BJ (cell line): ENCODE measurements at regions not wholly inside any gene's neighbourhood (a gene's known extent, or its start where the extent isn't known, plus 50 kb on each side); places are given as distances from the start of the nearest gene placed in this dataset.

ENCODE experiments used
- CTCF ChIA-PET: fragments of 350-600 bp; formaldehyde crosslinking; extraction: SDS; loops from one replicate; lab custom pipeline; 2021; ENCODE audit warnings: antibody characterized with exemption, inconsistent platforms; lab: Yijun Ruan, JAX
- POLR2A ChIA-PET: fragments of 300-600 bp; sonication (Branson Sonifier 250); formaldehyde crosslinking; extraction: SDS; loops from one replicate; lab custom pipeline; 2021; ENCODE audit warnings: antibody characterized with exemption; lab: Charles Lee
- DNase-seq: peaks from one replicate; pipeline ENCODE4 v3.0.0-alpha.2; 2011; ENCODE audit warnings: low read depth
- H3K27me3 ChIP-seq: 2 replicates; pipeline ENCODE4 v1.6.0; 2011; ENCODE audit warnings: low read length; ENCODE audit not compliant: control insufficient read depth, insufficient read depth
- H3K36me3 ChIP-seq: 2 replicates; pipeline ENCODE4 v1.5.1; 2011; ENCODE audit warnings: low read length; ENCODE audit not compliant: control insufficient read depth, insufficient read depth
- H3K4me3 ChIP-seq: 2 replicates; pipeline ENCODE4 v1.5.1; 2011; ENCODE audit warnings: low read depth, mild to moderate bottlenecking, control low read depth, low read length
- TF ChIP-seq, protein P1 (sequence below): IDR thresholded peaks from 2 replicates; pipeline ENCODE4 v1.5.1; 2011; ENCODE audit warnings: low read depth, mild to moderate bottlenecking, control low read depth, inconsistent platforms, low read length, moderate library complexity; ENCODE audit not compliant: insufficient read depth

DNA sequence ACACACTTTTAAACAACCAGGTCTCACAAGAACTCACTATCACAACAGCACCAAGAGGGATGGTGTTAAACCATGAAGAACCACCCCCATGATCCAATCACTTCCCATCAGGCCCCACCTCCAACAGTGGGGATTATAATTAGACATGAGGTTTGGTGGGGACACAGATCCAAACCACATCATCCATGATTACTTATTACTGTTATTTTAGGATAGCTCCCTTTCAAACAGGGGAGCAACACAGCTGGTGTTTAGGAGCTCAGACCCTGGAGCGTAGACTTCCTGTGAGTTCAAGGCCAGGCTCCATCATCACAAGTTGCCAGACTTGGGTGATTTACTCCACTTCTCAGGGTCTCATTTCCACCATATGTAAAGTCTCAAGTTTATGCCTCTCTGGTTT, 382.7 kb downstream of the HRH4 start:
- TF ChIP-seq, protein P1, sequence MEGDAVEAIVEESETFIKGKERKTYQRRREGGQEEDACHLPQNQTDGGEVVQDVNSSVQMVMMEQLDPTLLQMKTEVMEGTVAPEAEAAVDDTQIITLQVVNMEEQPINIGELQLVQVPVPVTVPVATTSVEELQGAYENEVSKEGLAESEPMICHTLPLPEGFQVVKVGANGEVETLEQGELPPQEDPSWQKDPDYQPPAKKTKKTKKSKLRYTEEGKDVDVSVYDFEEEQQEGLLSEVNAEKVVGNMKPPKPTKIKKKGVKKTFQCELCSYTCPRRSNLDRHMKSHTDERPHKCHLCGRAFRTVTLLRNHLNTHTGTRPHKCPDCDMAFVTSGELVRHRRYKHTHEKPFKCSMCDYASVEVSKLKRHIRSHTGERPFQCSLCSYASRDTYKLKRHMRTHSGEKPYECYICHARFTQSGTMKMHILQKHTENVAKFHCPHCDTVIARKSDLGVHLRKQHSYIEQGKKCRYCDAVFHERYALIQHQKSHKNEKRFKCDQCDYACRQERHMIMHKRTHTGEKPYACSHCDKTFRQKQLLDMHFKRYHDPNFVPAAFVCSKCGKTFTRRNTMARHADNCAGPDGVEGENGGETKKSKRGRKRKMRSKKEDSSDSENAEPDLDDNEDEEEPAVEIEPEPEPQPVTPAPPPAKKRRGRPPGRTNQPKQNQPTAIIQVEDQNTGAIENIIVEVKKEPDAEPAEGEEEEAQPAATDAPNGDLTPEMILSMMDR: no peak
- H3K36me3 ChIP-seq: no peaks in the 10 kb centered on the region
- POLR2A ChIA-PET: no interaction called here
- H3K4me3 ChIP-seq: no peak overlapping the region
- CTCF ChIA-PET: no interaction called here
- no peak for DNase-seq
- peaks cover 11% of the 10 kb centered on the region for H3K27me3 ChIP-seq

DNA sequence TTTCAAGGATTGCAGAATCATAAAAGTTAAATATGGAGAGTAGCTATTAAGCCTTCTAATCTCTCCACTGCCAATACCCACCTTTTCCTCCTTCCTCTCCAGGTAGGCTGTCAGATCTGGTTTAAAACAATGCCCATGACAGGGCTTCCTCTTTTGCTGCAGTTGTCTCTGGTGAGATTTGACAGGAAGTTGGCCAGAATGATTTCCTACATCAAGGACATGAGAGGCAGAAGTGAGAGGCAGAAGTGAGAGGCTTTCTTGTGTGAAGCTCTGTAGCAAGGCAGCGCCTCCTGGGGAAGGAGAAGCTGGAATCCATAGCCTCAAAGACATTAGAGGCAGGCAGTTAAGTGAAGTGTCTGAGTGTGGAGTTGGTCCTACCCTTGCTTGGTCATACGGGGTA, 385.7 kb downstream of the HRH4 start:
- CTCF ChIA-PET: interaction anchor here (0.7 kb wide), 1 partner anchor 108 kb away, joined by 3 read pairs; no protein-coding TSS in a partner anchor
- POLR2A ChIA-PET: no interaction called here
- TF ChIP-seq, protein P1: no peak
- Histone ChIP-seq H3K36me3 (no peaks in the 10 kb centered on the region), H3K27me3 (peaks cover 14% of the 10 kb centered on the region), H3K4me3 (no peak overlapping the region)
- no peak for DNase-seq

DNA sequence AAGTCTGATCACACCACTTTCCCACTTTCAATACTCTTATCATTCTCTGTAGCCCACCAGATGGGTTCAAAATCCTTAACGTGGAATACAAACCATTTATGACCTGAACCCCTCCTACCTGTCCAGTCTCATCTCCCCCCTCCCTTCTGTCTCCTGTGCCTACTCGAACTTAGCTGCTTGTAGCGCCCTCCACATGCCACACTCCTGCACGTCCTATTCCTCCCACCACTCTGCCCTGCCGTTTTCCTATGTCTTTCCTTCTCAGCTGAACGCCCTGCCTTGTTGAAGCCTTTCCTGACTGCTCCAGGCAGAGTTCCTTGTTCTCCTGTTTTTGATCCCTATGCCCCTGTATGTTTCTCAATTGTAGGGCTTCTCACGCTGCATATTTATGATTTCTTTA, 390.1 kb downstream of the HRH4 start:
- CTCF ChIA-PET: interaction anchor here (0.6 kb wide), 1 partner anchor 16 kb away, joined by 3 read pairs; no protein-coding TSS in a partner anchor
- no peaks in the 10 kb centered on the region for H3K36me3 ChIP-seq
- no peak overlapping the region for H3K4me3 ChIP-seq
- POLR2A ChIA-PET: no interaction called here
- TF ChIP-seq, protein P1: no peak
- H3K27me3 ChIP-seq: peaks cover 11% of the 10 kb centered on the region
- DNase-seq: no peak

DNA sequence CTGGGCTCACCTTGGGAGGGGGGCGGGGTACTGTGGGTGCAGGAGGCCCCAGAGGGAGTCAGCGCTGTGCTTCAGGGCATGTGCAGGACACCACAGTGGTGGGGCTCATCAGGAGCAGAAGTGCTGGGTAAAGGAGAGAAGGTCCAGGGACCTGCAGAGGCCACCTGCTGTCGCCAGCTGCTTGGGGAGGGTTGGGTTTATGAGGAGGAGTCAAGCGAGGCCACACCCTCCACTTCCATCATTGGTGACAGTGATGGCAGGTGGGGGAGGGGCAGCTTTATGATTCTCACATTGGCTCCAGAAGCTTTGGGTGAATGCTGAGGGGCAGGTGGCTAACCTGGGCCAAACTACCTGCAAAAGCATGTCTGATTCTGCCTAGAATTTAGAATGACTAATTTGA, 392.6 kb downstream of the HRH4 start:
- DNase-seq: no peak
- CTCF ChIA-PET: interaction anchor here (0.7 kb wide), 1 partner anchor 21 kb away, joined by 4 read pairs; no protein-coding TSS in a partner anchor
- no peak overlapping the region for H3K4me3 ChIP-seq

DNA sequence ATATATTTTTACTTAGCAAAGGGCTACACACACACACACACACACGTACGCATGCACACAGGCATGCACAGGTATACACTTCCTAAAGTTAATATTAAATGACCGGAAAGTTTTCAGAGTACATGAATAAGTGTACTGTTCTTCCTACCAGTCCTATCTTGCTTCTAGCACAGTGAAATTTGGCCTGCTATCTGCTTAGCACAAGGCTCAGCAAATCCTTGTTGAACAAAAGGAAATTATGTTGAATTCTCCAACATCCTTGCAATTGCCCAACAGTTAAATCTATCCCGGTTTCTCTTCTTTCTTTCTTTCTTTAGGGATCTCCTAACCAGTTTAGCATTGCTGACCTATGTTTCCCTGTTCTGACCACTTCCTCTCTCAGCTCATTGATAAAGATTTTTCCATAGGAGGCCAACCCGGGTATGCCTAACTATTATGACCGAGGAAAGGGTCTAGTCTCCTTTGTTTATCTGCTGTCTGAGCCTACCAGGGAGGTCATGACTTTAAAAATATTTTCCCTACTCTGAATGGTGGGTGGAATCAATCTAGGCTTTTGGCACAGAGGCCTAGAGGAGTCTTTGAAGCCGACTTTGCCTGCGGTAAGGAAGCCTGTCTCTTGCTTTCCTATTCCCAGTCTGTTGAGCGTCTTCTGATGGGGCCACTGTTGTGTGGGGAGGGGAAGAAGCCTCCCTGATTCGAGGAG, 400.7 kb downstream of the HRH4 start:
- Histone ChIP-seq H3K27me3 (no peaks in the 10 kb centered on the region), H3K36me3 (no peaks in the 10 kb centered on the region), H3K4me3 (no peak overlapping the region)
- TF ChIP-seq, protein P1: no peak
- no peak for DNase-seq
- ChIA-PET POLR2A (no interaction called here), CTCF (interaction anchor here (0.6 to 1.6 kb wide), 2 partner anchors 18 to 349 kb away, joined by 3 to 4 read pairs; no protein-coding TSS in a partner anchor)

More for the DNA sequence above, 392.6 kb downstream of the HRH4 start:
- TF ChIP-seq, protein P1: no peak
- POLR2A ChIA-PET: no interaction called here
- no peaks in the 10 kb centered on the region for H3K36me3 ChIP-seq
- peaks cover 4% of the 10 kb centered on the region; the same call in 1 of the 2 replicates for H3K27me3 ChIP-seq
